RWPE1 (cell line): ENCODE measurements at regions not wholly inside any gene's neighbourhood (a gene's known extent, or its start where the extent isn't known, plus 50 kb on each side); places are given as distances from the start of the nearest gene placed in this dataset.

Experiments
- CTCF ChIA-PET: fragments of 350-600 bp; sonication (Branson Sonifier 250); formaldehyde crosslinking; extraction: SDS; loops from one replicate; lab custom pipeline; 2021; lab: Yijun Ruan, JAX
- POLR2A ChIA-PET: fragments of 400-600 bp; formaldehyde crosslinking; extraction: SDS; loops from one replicate; lab custom pipeline; 2020; ENCODE audit warnings: antibody characterized with exemption; ENCODE audit not compliant: low non-redundant PET; lab: Yijun Ruan, JAX
- DNase-seq: peaks from one replicate; pipeline ENCODE4 v3.0.0; 2012; ENCODE audit warnings: low spot score
- H3K27ac ChIP-seq: fragments of 450-650 bp; 2 replicates; pipeline ENCODE4 v1.5.1; 2017
- TF ChIP-seq, protein P1 (sequence below): fragments of 450-650 bp; conservative IDR thresholded peaks from 2 replicates; pipeline ENCODE4 v1.5.1; 2017; ENCODE audit warnings: low read depth, mild to moderate bottlenecking

DNA sequence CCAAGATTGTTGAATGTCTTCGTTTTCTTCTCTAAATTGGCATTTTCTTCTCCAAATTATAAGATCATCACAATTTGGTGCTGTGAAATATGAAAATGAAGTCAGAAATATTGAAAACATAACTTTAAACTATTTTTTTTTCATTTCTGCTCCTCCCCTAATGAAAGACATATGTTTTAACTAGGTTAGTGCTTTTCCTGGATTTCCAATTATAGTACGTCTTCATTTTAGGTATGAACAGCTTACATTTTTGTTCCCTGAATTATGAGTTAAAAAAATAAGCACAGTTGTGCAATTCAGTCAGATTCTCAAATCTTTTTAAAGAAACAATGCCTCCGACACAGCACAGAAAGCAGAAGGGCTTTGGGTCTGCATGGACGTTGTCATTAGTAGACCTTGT lies 83.5 kb upstream of the CFAP20DC start:
- POLR2A ChIA-PET: no interaction called here
- DNase-seq: no peak
- TF ChIP-seq, protein P1, sequence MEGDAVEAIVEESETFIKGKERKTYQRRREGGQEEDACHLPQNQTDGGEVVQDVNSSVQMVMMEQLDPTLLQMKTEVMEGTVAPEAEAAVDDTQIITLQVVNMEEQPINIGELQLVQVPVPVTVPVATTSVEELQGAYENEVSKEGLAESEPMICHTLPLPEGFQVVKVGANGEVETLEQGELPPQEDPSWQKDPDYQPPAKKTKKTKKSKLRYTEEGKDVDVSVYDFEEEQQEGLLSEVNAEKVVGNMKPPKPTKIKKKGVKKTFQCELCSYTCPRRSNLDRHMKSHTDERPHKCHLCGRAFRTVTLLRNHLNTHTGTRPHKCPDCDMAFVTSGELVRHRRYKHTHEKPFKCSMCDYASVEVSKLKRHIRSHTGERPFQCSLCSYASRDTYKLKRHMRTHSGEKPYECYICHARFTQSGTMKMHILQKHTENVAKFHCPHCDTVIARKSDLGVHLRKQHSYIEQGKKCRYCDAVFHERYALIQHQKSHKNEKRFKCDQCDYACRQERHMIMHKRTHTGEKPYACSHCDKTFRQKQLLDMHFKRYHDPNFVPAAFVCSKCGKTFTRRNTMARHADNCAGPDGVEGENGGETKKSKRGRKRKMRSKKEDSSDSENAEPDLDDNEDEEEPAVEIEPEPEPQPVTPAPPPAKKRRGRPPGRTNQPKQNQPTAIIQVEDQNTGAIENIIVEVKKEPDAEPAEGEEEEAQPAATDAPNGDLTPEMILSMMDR: no peak
- CTCF ChIA-PET: interaction anchor here (0.7 kb wide), 1 partner anchor 661 kb away, joined by 4 read pairs; no protein-coding TSS in a partner anchor
- H3K27ac ChIP-seq: no peak overlapping the region

DNA sequence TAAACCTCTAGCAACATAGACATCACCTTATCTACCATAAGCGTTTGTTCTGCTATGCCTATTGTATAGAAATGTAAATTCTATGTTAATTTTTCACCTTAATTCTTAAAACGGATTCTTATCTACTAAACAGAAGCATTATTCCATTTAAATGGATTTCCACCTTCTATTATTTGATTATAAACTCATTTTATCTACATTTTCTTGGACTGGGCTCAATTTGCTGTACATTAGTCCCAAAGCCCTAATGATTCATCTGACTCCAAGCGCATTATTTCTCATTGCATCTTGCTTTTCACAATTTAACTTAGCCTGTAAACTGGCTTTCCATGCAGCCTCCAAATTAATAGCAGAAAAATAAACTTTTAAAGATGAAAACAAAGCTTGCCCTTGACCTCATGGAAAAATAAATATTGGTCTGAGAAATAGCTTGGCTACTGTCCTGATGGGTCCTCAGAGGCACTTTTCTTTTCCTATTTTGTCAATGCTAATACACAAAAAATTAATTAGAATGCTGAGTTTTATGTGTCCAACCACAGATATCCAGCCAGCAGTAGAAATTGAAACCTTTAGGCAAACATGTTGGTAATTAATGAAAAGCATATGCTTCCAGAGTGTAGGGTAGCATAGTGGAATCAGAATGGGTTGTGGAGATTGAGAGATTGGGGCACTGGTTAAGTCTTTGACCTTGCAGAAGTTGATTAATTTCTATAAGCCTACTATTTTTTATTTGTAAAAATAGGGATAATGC lies 81.4 kb upstream of the CFAP20DC start:
- no peak overlapping the region for H3K27ac ChIP-seq
- CTCF ChIA-PET: no interaction called here
- TF ChIP-seq, protein P1: no peak
- POLR2A ChIA-PET: no interaction called here
- DNase-seq: no peak

DNA sequence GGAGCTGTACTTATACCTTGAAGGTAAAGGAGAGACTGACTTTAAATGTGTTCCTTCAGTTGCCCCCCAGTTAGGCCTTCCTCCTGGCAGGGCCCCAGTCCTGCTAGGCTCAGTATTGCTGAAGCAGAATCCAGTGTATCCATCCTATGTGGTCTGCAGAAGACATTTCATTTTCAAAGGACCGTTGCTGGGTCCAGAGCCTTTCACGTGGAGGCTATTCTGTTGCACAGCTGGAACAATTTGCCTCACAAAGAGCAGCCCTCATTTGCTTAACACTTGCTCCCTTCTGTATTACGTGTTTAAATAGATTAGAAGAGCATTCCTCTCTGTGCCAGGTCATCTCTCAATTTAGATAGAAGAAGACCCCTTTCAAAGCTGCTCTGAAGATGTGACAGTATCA lies 78.9 kb upstream of the CFAP20DC start:
- TF ChIP-seq, protein P1: no peak
- no peak overlapping the region for H3K27ac ChIP-seq
- no peak for DNase-seq
- CTCF ChIA-PET: interaction anchor here (0.5 kb wide), 1 partner anchor 135 kb away, joined by 4 read pairs; no protein-coding TSS in a partner anchor
- POLR2A ChIA-PET: no interaction called here

DNA sequence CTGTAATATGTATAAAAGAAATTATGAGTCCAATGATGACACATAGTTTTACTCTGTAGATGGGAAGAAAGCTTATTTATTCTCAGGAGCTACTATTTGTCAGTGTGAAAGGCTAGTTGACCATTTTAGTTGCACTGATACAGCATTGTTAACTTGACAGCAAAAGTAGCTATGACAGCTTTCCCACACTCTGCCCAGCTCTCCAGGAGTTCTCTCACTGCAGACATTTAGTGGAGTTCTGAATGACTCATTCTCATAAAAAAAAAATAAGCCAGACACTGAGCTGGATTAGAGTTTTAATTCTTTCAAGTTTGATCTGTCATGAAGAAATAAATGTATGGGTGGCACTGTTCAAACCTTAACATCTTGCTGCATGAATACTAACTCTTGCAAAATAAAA lies 77.2 kb upstream of the CFAP20DC start:
- CTCF ChIA-PET: no interaction called here
- POLR2A ChIA-PET: no interaction called here
- TF ChIP-seq, protein P1: no peak
- no peak overlapping the region for H3K27ac ChIP-seq
- DNase-seq: peak; percentile 41

DNA sequence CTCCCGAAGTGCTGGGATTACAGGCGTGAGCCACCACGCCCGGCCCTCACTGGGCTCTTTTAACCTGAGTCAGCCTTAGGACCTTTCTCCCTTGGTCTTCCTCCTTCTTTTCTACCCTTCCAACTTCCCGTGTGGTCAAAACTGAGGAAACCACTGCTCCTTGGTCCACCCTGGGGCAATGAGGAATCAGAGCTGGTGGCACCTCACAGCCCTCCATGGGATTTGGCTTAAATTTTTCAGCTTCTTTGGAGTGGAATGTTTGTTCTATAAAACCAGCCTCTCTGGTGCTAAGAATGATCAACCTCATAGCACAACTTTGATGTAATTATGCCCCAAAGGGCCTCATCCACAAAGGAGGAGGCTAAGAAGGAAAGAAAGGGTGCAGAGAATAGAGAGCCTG lies 76.6 kb upstream of the CFAP20DC start:
- no peak overlapping the region for H3K27ac ChIP-seq
- no peak for DNase-seq
- ChIA-PET CTCF (no interaction called here), POLR2A (no interaction called here)
- TF ChIP-seq, protein P1: no peak

DNA sequence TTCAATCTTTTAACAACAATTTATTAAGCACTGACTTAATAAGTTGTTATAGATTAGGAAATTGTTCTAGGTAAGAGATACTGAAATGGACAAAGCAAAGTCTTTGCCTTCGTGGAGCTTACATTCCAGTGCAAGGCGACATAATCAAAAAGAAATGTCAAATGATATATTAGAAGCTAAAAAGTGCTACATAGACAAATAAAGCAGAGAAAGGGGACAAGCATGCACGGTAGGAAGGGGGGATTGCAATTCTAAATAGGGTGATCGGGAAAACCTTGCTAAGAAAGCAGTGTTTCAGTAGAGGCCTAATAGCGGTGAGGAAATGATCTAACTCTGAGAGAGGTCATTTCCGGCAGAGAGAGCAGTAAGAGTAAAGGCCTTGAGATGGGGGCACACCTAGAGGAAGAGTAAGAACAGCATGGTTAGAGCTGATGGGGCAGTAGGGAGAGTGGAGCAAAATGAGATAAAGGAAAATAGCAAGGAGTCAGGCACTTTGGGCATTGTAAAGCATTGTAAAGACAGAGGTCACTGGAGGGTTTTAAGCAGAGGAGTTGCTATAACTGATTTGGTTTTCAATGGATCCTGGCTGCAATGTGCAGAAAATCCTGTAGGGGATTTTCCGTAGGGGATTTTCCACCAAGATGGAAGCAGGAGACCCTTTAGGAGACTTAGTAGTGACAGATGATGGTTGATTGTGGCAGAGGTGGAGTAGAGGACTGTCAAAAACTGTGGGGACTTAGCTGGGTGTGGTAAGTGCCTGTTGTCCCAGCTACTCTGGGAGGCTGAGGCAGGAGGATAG lies 71.7 kb upstream of the CFAP20DC start:
- no peak for DNase-seq
- TF ChIP-seq, protein P1: no peak
- no peak overlapping the region for H3K27ac ChIP-seq
- ChIA-PET CTCF (interaction anchor here (0.6 kb wide), 1 partner anchor 82 kb away, joined by 3 read pairs; no protein-coding TSS in a partner anchor), POLR2A (no interaction called here)
